ENCODE measurements at regions not wholly inside any gene's neighbourhood (a gene's known extent, or its start where the extent isn't known, plus 50 kb on each side); places are given as distances from the start of the nearest gene placed in this dataset.

- TF ChIP-seq CTCF (IDR thresholded peaks at IDR 0.05; ENCODE audit: extremely low read depth, missing control alignments) = no peak
- no peak for DNase-seq (ENCODE audit: low spot score)
Measured at GRCh38 chr3:177606891-177607290, 409.6 kb upstream of the TBL1XR1 start.

- no peak for TF ChIP-seq CTCF (IDR thresholded peaks at IDR 0.05; ENCODE audit: extremely low read depth, missing control alignments)
Measured at GRCh38 chr3:177607589-177607988, 410.3 kb upstream of the TBL1XR1 start.

GRCh38 chr3:177608443-177608842 is 411.2 kb upstream of the TBL1XR1 start:
- no peak for DNase-seq (ENCODE audit: low spot score)

More at GRCh38 chr3:177607589-177607988, 410.3 kb upstream of the TBL1XR1 start:
- DNase-seq (ENCODE audit: low spot score) = no peak

GRCh38 chr3:177609613-177610012 is 412.3 kb upstream of the TBL1XR1 start:
- TF ChIP-seq CTCF (IDR thresholded peaks at IDR 0.05; ENCODE audit: extremely low read depth, missing control alignments) = no peak
- DNase-seq (ENCODE audit: low spot score) = no peak

More at GRCh38 chr3:177608443-177608842, 411.2 kb upstream of the TBL1XR1 start:
- TF ChIP-seq CTCF (IDR thresholded peaks at IDR 0.05; ENCODE audit: extremely low read depth, missing control alignments) = no peak

GRCh38 chr3:177610262-177610661 is 413.0 kb upstream of the TBL1XR1 start:
- DNase-seq (ENCODE audit: low spot score) = no peak
- no peak for TF ChIP-seq CTCF (IDR thresholded peaks at IDR 0.05; ENCODE audit: extremely low read depth, missing control alignments)

GRCh38 chr3:177610686-177611633 is 413.7 kb upstream of the TBL1XR1 start:
- no peak for DNase-seq (ENCODE audit: low spot score)
- no peak for TF ChIP-seq CTCF (IDR thresholded peaks at IDR 0.05; ENCODE audit: extremely low read depth, missing control alignments)

- DNase-seq (ENCODE audit: low spot score) = no peak
- no peak for TF ChIP-seq CTCF (IDR thresholded peaks at IDR 0.05; ENCODE audit: extremely low read depth, missing control alignments)
Measured at GRCh38 chr3:177611752-177612334, 414.6 kb upstream of the TBL1XR1 start.
